Liver (tissue), 3 donors: ENCODE measurements at regions not wholly inside any gene's neighbourhood (a gene's known extent, or its start where the extent isn't known, plus 50 kb on each side); places are given as distances from the start of the nearest gene placed in this dataset.

Experiments used
- ATF3 ChIP-seq: IDR thresholded peaks from 2 replicates; pipeline ENCODE4 v1.6.1; 2016; ENCODE audit warnings: antibody characterized with exemption
- RAD21 ChIP-seq, 2 donors: IDR thresholded peaks; 2 replicates each; pipeline ENCODE4 v1.6.1; 2016; ENCODE audit warnings: antibody characterized with exemption in 2 of 2, mild to moderate bottlenecking in 2 of 2
- TAF1 ChIP-seq: conservative IDR thresholded peaks from 2 replicates; pipeline ENCODE4 v1.6.1; 2016; ENCODE audit warnings: antibody characterized with exemption, mild to moderate bottlenecking
- YY1 ChIP-seq: IDR thresholded peaks from 2 replicates; pipeline ENCODE4 v1.6.1; 2016; ENCODE audit warnings: antibody characterized with exemption, mild to moderate bottlenecking
- TF ChIP-seq, protein P1 (sequence below): IDR thresholded peaks from 2 replicates; pipeline ENCODE4 v1.6.1; 2016; ENCODE audit warnings: antibody characterized with exemption, mild to moderate bottlenecking
- TF ChIP-seq, protein P2 (sequence below): fragments of 150-350 bp; IDR thresholded peaks from 2 replicates; pipeline ENCODE4 v1.5.1; 2017; ENCODE audit warnings: improper control_type of control experiment, low read depth, low read length; ENCODE audit not compliant: missing input control
- donor health status: healthy.
- donor health status: healthy.

DNA sequence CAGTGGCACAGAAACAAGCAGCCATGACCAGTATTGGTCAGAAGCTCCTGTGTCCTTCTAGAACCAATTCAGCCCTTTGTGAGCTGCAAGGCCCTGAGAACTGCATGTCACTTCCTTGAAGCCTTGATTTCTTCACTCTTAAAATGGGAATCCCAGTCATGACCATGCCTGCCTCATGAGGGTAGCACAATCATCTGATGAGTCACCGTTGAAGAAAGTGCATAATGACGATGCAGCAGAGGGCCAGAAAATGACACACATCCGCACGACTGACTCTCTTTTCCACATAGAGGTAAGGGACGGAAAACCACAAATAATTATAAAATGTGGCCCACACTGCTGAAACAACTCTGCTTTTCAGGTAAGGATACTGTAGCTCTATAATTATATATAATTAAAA, 777.4 kb downstream of the BCL11B start:
- TF ChIP-seq, protein P1, sequence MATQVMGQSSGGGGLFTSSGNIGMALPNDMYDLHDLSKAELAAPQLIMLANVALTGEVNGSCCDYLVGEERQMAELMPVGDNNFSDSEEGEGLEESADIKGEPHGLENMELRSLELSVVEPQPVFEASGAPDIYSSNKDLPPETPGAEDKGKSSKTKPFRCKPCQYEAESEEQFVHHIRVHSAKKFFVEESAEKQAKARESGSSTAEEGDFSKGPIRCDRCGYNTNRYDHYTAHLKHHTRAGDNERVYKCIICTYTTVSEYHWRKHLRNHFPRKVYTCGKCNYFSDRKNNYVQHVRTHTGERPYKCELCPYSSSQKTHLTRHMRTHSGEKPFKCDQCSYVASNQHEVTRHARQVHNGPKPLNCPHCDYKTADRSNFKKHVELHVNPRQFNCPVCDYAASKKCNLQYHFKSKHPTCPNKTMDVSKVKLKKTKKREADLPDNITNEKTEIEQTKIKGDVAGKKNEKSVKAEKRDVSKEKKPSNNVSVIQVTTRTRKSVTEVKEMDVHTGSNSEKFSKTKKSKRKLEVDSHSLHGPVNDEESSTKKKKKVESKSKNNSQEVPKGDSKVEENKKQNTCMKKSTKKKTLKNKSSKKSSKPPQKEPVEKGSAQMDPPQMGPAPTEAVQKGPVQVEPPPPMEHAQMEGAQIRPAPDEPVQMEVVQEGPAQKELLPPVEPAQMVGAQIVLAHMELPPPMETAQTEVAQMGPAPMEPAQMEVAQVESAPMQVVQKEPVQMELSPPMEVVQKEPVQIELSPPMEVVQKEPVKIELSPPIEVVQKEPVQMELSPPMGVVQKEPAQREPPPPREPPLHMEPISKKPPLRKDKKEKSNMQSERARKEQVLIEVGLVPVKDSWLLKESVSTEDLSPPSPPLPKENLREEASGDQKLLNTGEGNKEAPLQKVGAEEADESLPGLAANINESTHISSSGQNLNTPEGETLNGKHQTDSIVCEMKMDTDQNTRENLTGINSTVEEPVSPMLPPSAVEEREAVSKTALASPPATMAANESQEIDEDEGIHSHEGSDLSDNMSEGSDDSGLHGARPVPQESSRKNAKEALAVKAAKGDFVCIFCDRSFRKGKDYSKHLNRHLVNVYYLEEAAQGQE: no peak
- TF ChIP-seq, protein P2, sequence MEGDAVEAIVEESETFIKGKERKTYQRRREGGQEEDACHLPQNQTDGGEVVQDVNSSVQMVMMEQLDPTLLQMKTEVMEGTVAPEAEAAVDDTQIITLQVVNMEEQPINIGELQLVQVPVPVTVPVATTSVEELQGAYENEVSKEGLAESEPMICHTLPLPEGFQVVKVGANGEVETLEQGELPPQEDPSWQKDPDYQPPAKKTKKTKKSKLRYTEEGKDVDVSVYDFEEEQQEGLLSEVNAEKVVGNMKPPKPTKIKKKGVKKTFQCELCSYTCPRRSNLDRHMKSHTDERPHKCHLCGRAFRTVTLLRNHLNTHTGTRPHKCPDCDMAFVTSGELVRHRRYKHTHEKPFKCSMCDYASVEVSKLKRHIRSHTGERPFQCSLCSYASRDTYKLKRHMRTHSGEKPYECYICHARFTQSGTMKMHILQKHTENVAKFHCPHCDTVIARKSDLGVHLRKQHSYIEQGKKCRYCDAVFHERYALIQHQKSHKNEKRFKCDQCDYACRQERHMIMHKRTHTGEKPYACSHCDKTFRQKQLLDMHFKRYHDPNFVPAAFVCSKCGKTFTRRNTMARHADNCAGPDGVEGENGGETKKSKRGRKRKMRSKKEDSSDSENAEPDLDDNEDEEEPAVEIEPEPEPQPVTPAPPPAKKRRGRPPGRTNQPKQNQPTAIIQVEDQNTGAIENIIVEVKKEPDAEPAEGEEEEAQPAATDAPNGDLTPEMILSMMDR: no peak
- TF ChIP-seq ATF3: no peak
- no peak for TF ChIP-seq TAF1
- no peak for TF ChIP-seq RAD21 (IDR thresholded peaks at IDR 0.05)
- TF ChIP-seq YY1: no peak
